HCT116 (cell line): ENCODE measurements at regions not wholly inside any gene's neighbourhood (a gene's known extent, or its start where the extent isn't known, plus 50 kb on each side); places are given as distances from the start of the nearest gene placed in this dataset.

ENCODE experiments used
- ATAC-seq: fragments of 200-7000 bp; cut with Tn5 transposase; 2 replicates; pipeline ENCODE4 v1.9.1; 2020; ENCODE audit warnings: mild to moderate bottlenecking, moderate library complexity
- BruUV-seq: library from RNA; stranded (reverse); fragments of 400-500 nt; replicated peaks from 2 replicates; lab custom pipeline; 2021; lab: Mats Ljungman, UMichigan
- CTCF ChIA-PET: fragments of 300-600 bp; sonication (Branson Sonifier 250); formaldehyde crosslinking; loops from one replicate; lab custom pipeline; 2021; ENCODE audit warnings: antibody characterized with exemption; lab: Charles Lee
- POLR2A ChIA-PET: fragments of 300-600, 350-600 bp; sonication (Branson Sonifier 250); formaldehyde crosslinking; loops from one replicate; lab custom pipeline; 2021; ENCODE audit warnings: antibody characterized with exemption; lab: Charles Lee
- RAD21 ChIA-PET, 2 experiments: fragments of 300-600 bp; sonication (Branson Sonifier 250); formaldehyde crosslinking; loops; one replicate each; lab custom pipeline; 2023; ENCODE audit warnings: low total read pairs in 2 of 2; ENCODE audit not compliant: uncharacterized antibody in 2 of 2, unreplicated experiment in 2 of 2, low non-redundant PET in 1 of 2; lab: Charles Lee
- DNase-seq: peaks from one replicate; pipeline ENCODE4 v3.0.0-alpha.2; 2010; ENCODE audit warnings: low read depth, low spot score
- H2AFZ ChIP-seq: fragments of 200-600 bp; shearing (Covaris generic), sonication (generic); 2 replicates; pipeline ENCODE4 v1.6.1; 2017; ENCODE audit warnings: low read depth, mixed run types, mixed read lengths, antibody characterized with exemption, low read length; ENCODE audit not compliant: poor library complexity, severe bottlenecking
- H3K27ac ChIP-seq: 2 replicates; pipeline ENCODE4 v1.5.1; 2012; ENCODE audit warnings: low read depth, low read length
- H3K27me3 ChIP-seq: fragments of 200-600 bp; sonication (generic); 2 replicates; pipeline ENCODE4 v1.6.1; 2016; ENCODE audit warnings: mixed run types, low read length, mixed read lengths; ENCODE audit not compliant: insufficient read depth
- H3K36me3 ChIP-seq, 2 experiments: fragments of 200-500 bp in 1 of 2; fragments of 200-600 bp in 1 of 2; sonication (Bioruptor generic) in 1 of 2; sonication (generic) in 1 of 2; 2 replicates each; pipeline versions ENCODE4 v1.5.1 to v1.6.1; 2014 to 2016; ENCODE audit warnings: low read length in 2 of 2, inconsistent platforms in 1 of 2, mixed read lengths in 1 of 2, mixed run types in 1 of 2; ENCODE audit not compliant: insufficient read depth in 2 of 2, control insufficient read depth in 1 of 2
- H3K4me1 ChIP-seq, 2 experiments: fragments of 200-600 bp in 1 of 2; sonication (generic) in 1 of 2; 2 replicates each; pipeline versions ENCODE4 v1.5.1 to v1.6.1; 2012 to 2017; ENCODE audit warnings: low read length in 2 of 2, inconsistent platforms in 1 of 2, mild to moderate bottlenecking in 1 of 2, mixed read lengths in 1 of 2, mixed run types in 1 of 2, moderate library complexity in 1 of 2; ENCODE audit not compliant: insufficient read depth in 2 of 2, control insufficient read depth in 1 of 2
- H3K4me2 ChIP-seq: fragments of 200-600 bp; sonication (generic); 2 replicates; pipeline ENCODE4 v1.6.1; 2017; ENCODE audit warnings: mixed run types, low read length, mixed read lengths
- H3K4me3 ChIP-seq, 2 experiments: fragments of 200-600 bp in 1 of 2; sonication (generic) in 1 of 2; replicated peaks in 1 of 2; 2 replicates each; pipeline ENCODE4 v1.5.1; 2011 to 2016; ENCODE audit warnings: low read length in 2 of 2, control low read depth in 1 of 2, low read depth in 1 of 2, mild to moderate bottlenecking in 1 of 2, mixed read lengths in 1 of 2, mixed run types in 1 of 2
- H3K79me2 ChIP-seq: fragments of 200-600 bp; sonication (generic); 2 replicates; pipeline ENCODE4 v1.6.1; 2017; ENCODE audit warnings: mild to moderate bottlenecking, mixed run types, low read length, moderate library complexity, mixed read lengths; ENCODE audit not compliant: insufficient read depth
- H3K9ac ChIP-seq: fragments of 200-600 bp; sonication (generic); 2 replicates; pipeline ENCODE4 v1.6.1; 2016; ENCODE audit warnings: low read length, mixed read lengths
- H3K9me2 ChIP-seq: fragments of 200-600 bp; sonication (generic), shearing (Covaris generic); 2 replicates; pipeline ENCODE4 v1.6.1; 2017; ENCODE audit warnings: mixed run types, mild to moderate bottlenecking, moderate library complexity; ENCODE audit not compliant: insufficient read depth
- H3K9me3 ChIP-seq, 2 experiments: fragments of 200-500 bp in 1 of 2; fragments of 200-600 bp in 1 of 2; sonication (Bioruptor generic) in 1 of 2; sonication (generic) in 1 of 2; 2 replicates each; pipeline ENCODE4 v1.6.1; 2014 to 2017; ENCODE audit warnings: low read length in 2 of 2, mixed read lengths in 2 of 2, inconsistent platforms in 1 of 2, low read depth in 1 of 2, mild to moderate bottlenecking in 1 of 2, mixed run types in 1 of 2, moderate library complexity in 1 of 2; ENCODE audit not compliant: control insufficient read depth in 1 of 2, insufficient read depth in 1 of 2
- H4K20me1 ChIP-seq: fragments of 200-600 bp; sonication (generic), shearing (Covaris generic); 2 replicates; pipeline ENCODE4 v1.6.1; 2017; ENCODE audit warnings: mixed run types, mild to moderate bottlenecking, moderate library complexity; ENCODE audit not compliant: insufficient read depth
- CEBPB ChIP-seq: IDR thresholded peaks from 2 replicates; pipeline ENCODE4 v1.6.1; 2012; ENCODE audit warnings: low read depth
- RAD21 ChIP-seq: IDR thresholded peaks from 2 replicates; pipeline ENCODE4 v1.6.1; 2012; ENCODE audit warnings: low read depth, mild to moderate bottlenecking
- ZBTB33 ChIP-seq: IDR thresholded peaks from 2 replicates; pipeline ENCODE4 v1.6.1; 2011; ENCODE audit warnings: mild to moderate bottlenecking, low read length, moderate library complexity; ENCODE audit not compliant: insufficient replicate concordance; ENCODE audit errors: extremely low read depth
- intact Hi-C: fragments of 100-400 bp; cut with micrococcal nuclease; formaldehyde crosslinking; loops from 2 replicates; pipeline ENCODE4 v1.10.0; 2022

- no peak for TF ChIP-seq ZBTB33
- peak; percentile 66 for TF ChIP-seq RAD21
These were observed 81.9 kb upstream of the QRFPR start (continued) for GRCh38 chr4:121462660-121463261.

- no TSS peak for BruUV-seq
- Histone ChIP-seq H3K27me3 (no peaks in the 10 kb centered on the region), H3K9me3 (no peaks in the 10 kb centered on the region), H3K36me3 (no peaks in the 10 kb centered on the region), H3K4me3 (no peak overlapping the region)
- TF ChIP-seq CEBPB, result no peak
- TF ChIP-seq, all 23 proteins: peak for 0
- Histone ChIP-seq H3K79me2 (no peaks in the 10 kb centered on the region), H4K20me1 (no peaks in the 10 kb centered on the region), H3K4me2 (no peak overlapping the region), H3K4me1 (peaks cover 0 to 6% of the 10 kb centered on the region in 2 experiments; a peak in 1 of 4 replicates), H2AFZ (no peak overlapping the region), H3K9ac (no peak overlapping the region), H3K27ac (no peak overlapping the region), H3K9me2 (no peaks in the 10 kb centered on the region)
- ChIA-PET RAD21 (no interaction called here), CTCF (interaction anchor here (0.9 to 1.0 kb wide), 2 partner anchors 267 to 278 kb away, joined by 3 to 5 read pairs; no protein-coding TSS in a partner anchor), POLR2A (interaction anchor here (1.4 kb wide), 1 partner anchor 10 kb away, joined by 4 read pairs; no protein-coding TSS in a partner anchor)
- ATAC-seq, result no peak
- no peak for DNase-seq
- intact Hi-C loops, result no loop called here
These were observed 78.2 kb upstream of the QRFPR start for GRCh38 chr4:121459026-121459425.
